GM12872 (cell line): ENCODE measurements at regions not wholly inside any gene's neighbourhood (a gene's known extent, or its start where the extent isn't known, plus 50 kb on each side); places are given as distances from the start of the nearest gene placed in this dataset.

Experiments
- CTCF ChIP-seq: IDR thresholded peaks from 3 replicates; pipeline ENCODE4 v1.5.1; 2011; ENCODE audit warnings: low read depth, mild to moderate bottlenecking, low read length, moderate library complexity; ENCODE audit not compliant: insufficient read depth

- TF ChIP-seq CTCF = no peak
Observed at GRCh38 chr10:42883993-42884983, 101.7 kb downstream of the BMS1 start.

- TF ChIP-seq CTCF = no peak
Observed at GRCh38 chr10:42885491-42886270, 103.1 kb downstream of the BMS1 start.

- no peak for TF ChIP-seq CTCF
Observed at GRCh38 chr10:42887734-42888503, 105.3 kb downstream of the BMS1 start.

GRCh38 chr10:42888504-42889095 is 106.0 kb downstream of the BMS1 start:
- no peak for TF ChIP-seq CTCF

GRCh38 chr10:42896735-42897134 is 114.1 kb downstream of the BMS1 start:
- TF ChIP-seq CTCF = no peak

GRCh38 chr10:42898037-42898960 is 115.7 kb downstream of the BMS1 start:
- TF ChIP-seq CTCF = no peak
